PC-9 (cell line): ENCODE measurements at regions not wholly inside any gene's neighbourhood (a gene's known extent, or its start where the extent isn't known, plus 50 kb on each side); places are given as distances from the start of the nearest gene placed in this dataset.

ENCODE experiments used
- BruUV-seq: library from RNA; stranded (reverse); fragments of 400-500 nt; replicated peaks from 2 replicates; lab custom pipeline; 2021; lab: Mats Ljungman, UMichigan
- CTCF ChIA-PET: fragments of 300-600 bp; sonication (Branson Sonifier 250); formaldehyde crosslinking; loops from one replicate; lab custom pipeline; 2022; ENCODE audit warnings: antibody characterized with exemption; lab: Charles Lee
- POLR2A ChIA-PET: fragments of 300-600 bp; sonication (Branson Sonifier 250); formaldehyde crosslinking; loops from one replicate; lab custom pipeline; 2022; ENCODE audit warnings: antibody characterized with exemption; ENCODE audit not compliant: unreplicated experiment; lab: Charles Lee
- DNase-seq, 2 experiments: peaks; one replicate each; pipeline versions ENCODE4 v3.0.0 to v3.0.0-alpha.2; 2015 to 2022; ENCODE audit warnings: mixed read lengths in 1 of 2
- H2AFZ ChIP-seq: fragments of 200-600 bp; sonication (generic); 2 replicates; pipeline ENCODE4 v1.8.1; 2017; ENCODE audit warnings: antibody characterized with exemption
- H3F3A ChIP-seq: fragments of 200-600 bp; sonication (generic); 2 replicates; pipeline ENCODE4 v1.8.1; 2017; ENCODE audit warnings: antibody characterized with exemption, mild to moderate bottlenecking, low read depth; ENCODE audit not compliant: insufficient read depth
- H3K27ac ChIP-seq: fragments of 200-600 bp; sonication (generic); 2 replicates; pipeline ENCODE4 v1.6.1; 2016; ENCODE audit warnings: mixed run types
- H3K27me3 ChIP-seq: fragments of 200-600 bp; sonication (generic); 2 replicates; pipeline ENCODE4 v1.6.1; 2016; ENCODE audit warnings: low read depth, mixed run types; ENCODE audit not compliant: insufficient read depth
- H3K36me3 ChIP-seq: fragments of 200-600 bp; sonication (generic); 2 replicates; pipeline ENCODE4 v1.6.1; 2016; ENCODE audit warnings: low read depth, mixed run types
- H3K4me1 ChIP-seq: fragments of 200-600 bp; sonication (generic); replicated peaks from 2 replicates; pipeline ENCODE4 v1.6.1; 2016; ENCODE audit warnings: mixed run types; ENCODE audit not compliant: insufficient read depth
- H3K4me2 ChIP-seq: fragments of 200-600 bp; sonication (generic); 2 replicates; pipeline ENCODE4 v1.6.1; 2017; ENCODE audit warnings: mixed run types
- H3K4me3 ChIP-seq: fragments of 200-600 bp; sonication (generic); 2 replicates; pipeline ENCODE4 v1.6.1; 2016; ENCODE audit warnings: mixed run types
- H3K79me2 ChIP-seq: fragments of 200-600 bp; sonication (generic); 2 replicates; pipeline ENCODE4 v1.6.1; 2017; ENCODE audit warnings: low read depth, mixed run types
- H3K9me2 ChIP-seq: fragments of 200-600 bp; sonication (generic); 2 replicates; pipeline ENCODE4 v1.8.1; 2017; ENCODE audit warnings: mild to moderate bottlenecking; ENCODE audit not compliant: insufficient read depth
- H3K9me3 ChIP-seq: fragments of 200-600 bp; sonication (generic); 2 replicates; pipeline ENCODE4 v1.8.1; 2016; ENCODE audit warnings: low read depth; ENCODE audit not compliant: insufficient read depth
- H4K20me1 ChIP-seq: fragments of 200-600 bp; sonication (generic); 2 replicates; pipeline ENCODE4 v1.8.1; 2017; ENCODE audit not compliant: insufficient read depth
- CTCF ChIP-seq: fragments of 200-600 bp; sonication (generic); conservative IDR thresholded peaks from 2 replicates; pipeline ENCODE4 v1.6.1; 2017; ENCODE audit warnings: mixed run types, antibody characterized with exemption, mild to moderate bottlenecking, moderate library complexity
- EZH2 ChIP-seq: fragments of 200-600 bp; sonication (generic); IDR thresholded peaks from 2 replicates; pipeline ENCODE4 v1.8.0; 2017; ENCODE audit warnings: antibody characterized with exemption, low read depth
- intact Hi-C: fragments of 100-400 bp; cut with micrococcal nuclease; formaldehyde crosslinking; loops from one replicate; pipeline ENCODE4 v1.10.0; 2022; ENCODE audit not compliant: unreplicated experiment

GRCh38 chr2:15809404-15809803, 130.9 kb upstream of the MYCN start:
- Histone ChIP-seq H4K20me1 (no peaks in the 10 kb centered on the region; the same call in 1 of the 2 replicates), H3K4me2 (no peak overlapping the region), H2AFZ (no peak overlapping the region), H3K27ac (no peak overlapping the region), H3K36me3 (no peaks in the 10 kb centered on the region), H3K4me3 (no peak overlapping the region), H3F3A (no peaks in the 10 kb centered on the region), H3K79me2 (no peaks in the 10 kb centered on the region), H3K9me3 (no peaks in the 10 kb centered on the region), H3K27me3 (peaks cover 99% of the 10 kb centered on the region), H3K4me1 (no peaks in the 10 kb centered on the region), H3K9me2 (no peaks in the 10 kb centered on the region)
- BruUV-seq: no TSS peak
- TF ChIP-seq CTCF: no peak
- 0 out of 2 replicates have a peak, but pooled peaks have one; percentile 35 for TF ChIP-seq EZH2
- ChIA-PET CTCF (no interaction called here), POLR2A (no interaction called here)
- no peak for DNase-seq
- intact Hi-C loops: no loop called here

- DNase-seq: no peak
- peaks cover 99% of the 10 kb centered on the region for H3K27me3 ChIP-seq
- H2AFZ ChIP-seq: no peak overlapping the region
- H3K79me2 ChIP-seq: no peaks in the 10 kb centered on the region
- H3K9me3 ChIP-seq: no peaks in the 10 kb centered on the region
- no peak overlapping the region for H3K4me2 ChIP-seq
- no peaks in the 10 kb centered on the region for H3K36me3 ChIP-seq
- no TSS peak for BruUV-seq
- TF ChIP-seq EZH2 (peak; percentile 65; the same call in 1 of the 2 replicates), CTCF (no peak)
- H3K4me1 ChIP-seq: no peaks in the 10 kb centered on the region
- intact Hi-C loops: no loop called here
- ChIA-PET CTCF (no interaction called here), POLR2A (no interaction called here)
- no peak overlapping the region for H3K27ac ChIP-seq
- no peaks in the 10 kb centered on the region for H4K20me1 ChIP-seq
- H3K4me3 ChIP-seq: no peak overlapping the region
- H3K9me2 ChIP-seq: no peaks in the 10 kb centered on the region
- H3F3A ChIP-seq: no peaks in the 10 kb centered on the region
Measured at GRCh38 chr2:15810477-15811150, 129.7 kb upstream of the MYCN start.

GRCh38 chr2:15811367-15811766, 129.0 kb upstream of the MYCN start:
- intact Hi-C loops: no loop called here
- H3F3A ChIP-seq: no peaks in the 10 kb centered on the region
- no peak for DNase-seq
- POLR2A ChIA-PET: no interaction called here
- peaks cover 99% of the 10 kb centered on the region for H3K27me3 ChIP-seq
- BruUV-seq: no TSS peak
- no peak overlapping the region for H3K4me3 ChIP-seq
- no peaks in the 10 kb centered on the region for H3K9me3 ChIP-seq
- no peaks in the 10 kb centered on the region for H3K79me2 ChIP-seq
- H3K9me2 ChIP-seq: no peaks in the 10 kb centered on the region
- TF ChIP-seq CTCF: no peak
- no peak for TF ChIP-seq EZH2
- CTCF ChIA-PET: no interaction called here
- no peaks in the 10 kb centered on the region for H3K4me1 ChIP-seq
- H2AFZ ChIP-seq: no peak overlapping the region
- no peak overlapping the region for H3K4me2 ChIP-seq
- no peaks in the 10 kb centered on the region for H4K20me1 ChIP-seq
- no peaks in the 10 kb centered on the region for H3K36me3 ChIP-seq
- H3K27ac ChIP-seq: no peak overlapping the region
